K562 (cell line): ENCODE measurements at regions not wholly inside any gene's neighbourhood (a gene's known extent, or its start where the extent isn't known, plus 50 kb on each side); places are given as distances from the start of the nearest gene placed in this dataset.

ENCODE experiments used
- ATAC-seq: fragments of 200-7000 bp; cut with Tn5 transposase; 3 replicates; pipeline ENCODE4 v1.9.1; 2020; ENCODE audit warnings: moderate library complexity
- BruUV-seq: library from RNA; stranded (reverse); fragments of 400-500 nt; replicated peaks from 2 replicates; lab custom pipeline; 2021; lab: Mats Ljungman, UMichigan
- CTCF ChIA-PET: fragments of 300-600 bp; formaldehyde crosslinking; extraction: SDS; loops from one replicate; lab custom pipeline; 2021; ENCODE audit warnings: low intra/inter-chr PET ratio; lab: Yijun Ruan, JAX
- POLR2A ChIA-PET: fragments of 300-600, 350-650 bp; sonication (Branson Sonifier 250); formaldehyde crosslinking; extraction: SDS; loops from one replicate; lab custom pipeline; 2021; ENCODE audit warnings: antibody characterized with exemption, inconsistent platforms; lab: Yijun Ruan, JAX
- DNase-seq, 4 experiments: peaks; one replicate each; pipeline versions ENCODE4 v3.0.0 to v3.0.0-alpha.2; 2011 to 2018; ENCODE audit warnings: low spot score in 3 of 4, mixed read lengths in 3 of 4; ENCODE audit errors: extremely low read depth in 1 of 4
- FAIRE-seq: peaks from 2 replicates; lab custom pipeline; 2011; peaks lifted over from hg19 to GRCh38; lab: Jason Lieb, UNC
- H2AFZ ChIP-seq: 2 replicates; pipeline ENCODE4 v1.6.0; 2011; ENCODE audit warnings: low read depth, low read length, control low read depth, inconsistent platforms
- H3K27ac ChIP-seq: fragments of 200-600 bp; 3 replicates; pipeline ENCODE4 v1.8.0; 2011; ENCODE audit warnings: low read depth, mild to moderate bottlenecking, control low read depth, inconsistent platforms, low read length, moderate library complexity, mixed read lengths; ENCODE audit errors: extremely low read depth
- H3K27me3 ChIP-seq, 2 experiments: fragments of 300-600 bp in 1 of 2; 2 replicates in 1 of 2; 3 replicates in 1 of 2; pipeline versions ENCODE4 v1.6.0 to v1.8.0; 2011; ENCODE audit warnings: inconsistent platforms in 2 of 2, low read length in 2 of 2, mild to moderate bottlenecking in 1 of 2, mixed read lengths in 1 of 2, moderate library complexity in 1 of 2; ENCODE audit not compliant: control insufficient read depth in 2 of 2, insufficient read depth in 2 of 2
- H3K36me3 ChIP-seq: fragments of 300-600 bp; 3 replicates; pipeline ENCODE4 v1.8.0; 2011; ENCODE audit warnings: mild to moderate bottlenecking, low read length, inconsistent platforms; ENCODE audit not compliant: control insufficient read depth, insufficient read depth
- H3K4me1 ChIP-seq, 2 experiments: fragments of 200-600 bp in 1 of 2; replicated peaks in 1 of 2; 2 replicates in 1 of 2; 3 replicates in 1 of 2; pipeline versions ENCODE4 v1.5.1 to v1.8.0; 2011; ENCODE audit warnings: inconsistent platforms in 2 of 2, low read length in 2 of 2, mild to moderate bottlenecking in 1 of 2, mixed read lengths in 1 of 2, moderate library complexity in 1 of 2; ENCODE audit not compliant: control insufficient read depth in 2 of 2, insufficient read depth in 2 of 2
- H3K4me2 ChIP-seq: 2 replicates; pipeline ENCODE4 v1.6.1; 2011; ENCODE audit warnings: low read length, control low read depth, inconsistent platforms, mixed read lengths; ENCODE audit not compliant: insufficient read depth
- H3K4me3 ChIP-seq: fragments of 200-600 bp; sonication (generic), shearing (Covaris generic); 2 replicates; pipeline ENCODE4 v1.5.1; 2016; ENCODE audit warnings: control low read depth, inconsistent platforms
- H3K79me2 ChIP-seq: fragments of 200-600 bp; 3 replicates; pipeline ENCODE4 v1.8.0; 2011; ENCODE audit warnings: low read length, inconsistent platforms; ENCODE audit not compliant: control insufficient read depth, insufficient read depth
- H3K9ac ChIP-seq, 2 experiments: 2 replicates each; pipeline versions ENCODE4 v1.6.0 to v1.6.1; 2011; ENCODE audit warnings: low read depth in 2 of 2, low read length in 2 of 2, control low read depth in 1 of 2, inconsistent platforms in 1 of 2, mild to moderate bottlenecking in 1 of 2, mixed read lengths in 1 of 2; ENCODE audit not compliant: insufficient read depth in 1 of 2
- H3K9me1 ChIP-seq: one replicate; pipeline ENCODE4 v1.6.0; 2011; ENCODE audit warnings: inconsistent platforms, mild to moderate bottlenecking, low read length, moderate library complexity; ENCODE audit not compliant: control insufficient read depth, insufficient read depth
- H3K9me3 ChIP-seq: replicated peaks from 2 replicates; pipeline ENCODE4 v1.5.1; 2011; ENCODE audit warnings: low read depth, low read length, inconsistent platforms; ENCODE audit not compliant: control insufficient read depth, insufficient read depth
- H4K20me1 ChIP-seq: replicated peaks from 2 replicates; pipeline ENCODE4 v1.6.1; 2011; ENCODE audit warnings: low read length, inconsistent platforms, mixed read lengths; ENCODE audit not compliant: control insufficient read depth, insufficient read depth
- CEBPZ ChIP-seq: fragments of 150-350 bp; IDR thresholded peaks from 2 replicates; pipeline ENCODE4 v1.6.1; 2014; ENCODE audit warnings: low read depth, mild to moderate bottlenecking, low read length, borderline replicate concordance
- DPF2 ChIP-seq: fragments of 450-650 bp; IDR thresholded peaks from 2 replicates; pipeline ENCODE4 v1.6.1; 2016
- EWSR1 ChIP-seq: fragments of 450-650 bp; IDR thresholded peaks from 2 replicates; pipeline ENCODE4 v1.6.1; 2018; ENCODE audit warnings: borderline replicate concordance, mild to moderate bottlenecking, low read depth, moderate library complexity; ENCODE audit not compliant: partially characterized antibody
- GABPA ChIP-seq: fragments of 200-800 bp; sonication (Bioruptor generic); conservative IDR thresholded peaks from 2 replicates; pipeline ENCODE4 v1.6.1; 2016; ENCODE audit warnings: low read depth, missing genetic modification characterization, missing compliant biosample characterization
- GTF3C2 ChIP-seq: IDR thresholded peaks from 3 replicates; pipeline ENCODE4 v1.6.1; 2011; ENCODE audit warnings: borderline replicate concordance, mild to moderate bottlenecking, moderate library complexity; ENCODE audit not compliant: insufficient read length; ENCODE audit errors: extremely low read depth
- HNRNPUL1 ChIP-seq: fragments of 200-400 bp; formaldehyde crosslinking; IDR thresholded peaks from 2 replicates; pipeline ENCODE4 v1.6.1; 2017; ENCODE audit warnings: low read length
- MAFF ChIP-seq: IDR thresholded peaks from 2 replicates; pipeline ENCODE4 v1.6.1; 2012; ENCODE audit warnings: low read length, improper control_type of control experiment
- MITF ChIP-seq: IDR thresholded peaks from 2 replicates; pipeline ENCODE4 v1.6.1; 2014; ENCODE audit warnings: antibody characterized with exemption
- NFE2 ChIP-seq: IDR thresholded peaks from 2 replicates; pipeline ENCODE4 v1.6.1; 2014; ENCODE audit warnings: antibody characterized with exemption, low read depth
- PRPF4 ChIP-seq: fragments of 200-400 bp; formaldehyde crosslinking; IDR thresholded peaks from one replicate; pipeline ENCODE4 v1.6.1; 2017; ENCODE audit warnings: low read length, low read depth, mild to moderate bottlenecking; ENCODE audit not compliant: insufficient read depth, poor library complexity, severe bottlenecking
- SRSF1 ChIP-seq: fragments of 200-400 bp; formaldehyde crosslinking; IDR thresholded peaks from 2 replicates; pipeline ENCODE4 v1.6.1; 2017; ENCODE audit warnings: mild to moderate bottlenecking, low read depth, low read length, moderate library complexity
- ZNF280B ChIP-seq: fragments of 250-450 bp; sonication (Bioruptor Pico); IDR thresholded peaks from 2 replicates; pipeline ENCODE4 v1.5.1; 2021; ENCODE audit warnings: mild to moderate bottlenecking
- ZNF76 ChIP-seq: fragments of 250-450 bp; sonication (Bioruptor Pico); IDR thresholded peaks from 2 replicates; pipeline ENCODE4 v1.4.0; 2020; ENCODE audit warnings: mild to moderate bottlenecking, moderate library complexity, borderline replicate concordance
- WGBS: fragments of 100-300 bp; shearing (Covaris generic); methylation state at CpG from one replicate; pipeline ENCODE4 v1.1.6; 2016; ENCODE audit warnings: low coverage, mixed read lengths; ENCODE audit not compliant: insufficient coverage; ENCODE audit errors: missing lambda C conversion rate; 5-methylcytosine and 5-hydroxymethylcytosine counted together
- in situ Hi-C: fragments of 300-500 bp; cut with MboI; formaldehyde crosslinking; loops from 4 replicates; pipeline ENCODE4 v1.15.0; 2018; ENCODE audit warnings: inconsistent platforms, mixed read lengths
- intact Hi-C: fragments of 100-400 bp; cut with micrococcal nuclease; formaldehyde crosslinking; loops from 2 replicates; pipeline ENCODE4 v1.14.2; 2022

- Histone ChIP-seq H3K36me3 (no peaks in the 10 kb centered on the region), H3K9me3 (no peaks in the 10 kb centered on the region), H3K4me3 (no peak overlapping the region), H3K9ac (no peak overlapping the region), H3K27ac (no peak overlapping the region), H4K20me1 (no peaks in the 10 kb centered on the region), H3K27me3 (no peaks in the 10 kb centered on the region), H3K79me2 (no peaks in the 10 kb centered on the region), H3K4me2 (no peak overlapping the region), H3K4me1 (no peaks in the 10 kb centered on the region), H2AFZ (no peak overlapping the region), H3K9me1 (no peaks in the 10 kb centered on the region)
- intact Hi-C loops, result no loop called here
- in situ Hi-C loops, result no loop called here
- CTCF ChIA-PET, result no interaction called here
- ATAC-seq, result no peak
- BruUV-seq, result no TSS peak
- FAIRE-seq, result no peak
- 0% methylated on average over 3 of the region's 4 CpGs for WGBS
- no peak for DNase-seq
- POLR2A ChIA-PET, result no interaction called here
- TF ChIP-seq MAFF (no peak), MITF (no peak), GABPA (tag) (no peak), SRSF1 (no peak), PRPF4 (no peak), NFE2 (no peak), EWSR1 (no peak), CEBPZ (no peak), ZNF280B (CRISPR knock-in tag) (no peak), HNRNPUL1 (no peak), DPF2 (no peak), ZNF76 (CRISPR knock-in tag) (no peak), GTF3C2 (no peak)
Measured at GRCh38 chr1:82836973-82837680, 1036.4 kb downstream of the ADGRL2 start.
